Ovary (tissue), 7 donors: ENCODE measurements at regions not wholly inside any gene's neighbourhood (a gene's known extent, or its start where the extent isn't known, plus 50 kb on each side); places are given as distances from the start of the nearest gene placed in this dataset.

ENCODE experiments used
- DNase-seq, 5 donors: peaks; one replicate each; pipeline ENCODE4 v3.0.0-alpha.2; 2019 to 2020
- H3K27ac ChIP-seq, 2 donors: fragments of 200-600 bp; one replicate each; pipeline versions ENCODE4 v1.5.1 to v1.8.0; 2019 to 2022
- H3K27me3 ChIP-seq: fragments of 200-600 bp; one replicate; pipeline ENCODE4 v1.8.0; 2022
- H3K36me3 ChIP-seq: fragments of 200-600 bp; sonication (generic); one replicate; pipeline ENCODE4 v1.5.1; 2019
- H3K4me1 ChIP-seq: one replicate; pipeline ENCODE4 v1.8.1; 2013; ENCODE audit warnings: mild to moderate bottlenecking, moderate library complexity; ENCODE audit not compliant: insufficient read depth
- H3K4me3 ChIP-seq: fragments of 200-600 bp; sonication (generic); one replicate; pipeline ENCODE4 v1.5.1; 2017
- H3K9me3 ChIP-seq, 2 donors: fragments of 200-600 bp in 1 of 2; sonication (generic) in 1 of 2; one replicate each; pipeline versions ENCODE4 v1.5.1 to v1.8.1; 2013 to 2019; ENCODE audit warnings: mild to moderate bottlenecking in 1 of 2, moderate library complexity in 1 of 2
- EP300 ChIP-seq: sonication (generic); formaldehyde crosslinking; IDR thresholded peaks from one replicate; pipeline ENCODE4 v1.6.1; 2017; ENCODE audit warnings: antibody characterized with exemption
- POLR2A ChIP-seq: fragments of 450-650 bp; IDR thresholded peaks from one replicate; pipeline ENCODE4 v1.6.1; 2017; ENCODE audit warnings: antibody characterized with exemption, mild to moderate bottlenecking, moderate library complexity
- WGBS, 3 donors: extraction: QIAGEN DNeasy Blood & Tissue Kit in 1 of 3; methylation state at CpG; one replicate each; pipeline versions ENCODE4 v1.1.5 to v1.1.7; 2013 to 2017; 5-methylcytosine and 5-hydroxymethylcytosine counted together
- intact Hi-C, 4 donors: fragments of 100-400 bp; cut with DNase I; formaldehyde crosslinking; loops; one replicate each; pipeline versions ENCODE4 v1.11.0 to v1.15.1; 2022 to 2023
- TF ChIP-seq, protein P1 (sequence below), 3 donors: fragments of 450-650 bp in 2 of 3; fragments of 200-600 bp in 1 of 3; IDR thresholded peaks; one replicate each; pipeline versions ENCODE4 v1.5.1 to v1.8.0; 2016 to 2022; ENCODE audit warnings: antibody characterized with exemption in 3 of 3, mild to moderate bottlenecking in 1 of 3
- donor health status: DM: no; HTN: no; CAD: no; lungs with moderate emphysema.
- donor health status: DM: no; HTN: no; CAD: no.
- donor health status: Bipolar disorder and iron deficiency.
- donor health status: DM: no; HTN: no; CAD: no.
- donor health status: DM: yes; HTN: yes; CAD: no.

DNA sequence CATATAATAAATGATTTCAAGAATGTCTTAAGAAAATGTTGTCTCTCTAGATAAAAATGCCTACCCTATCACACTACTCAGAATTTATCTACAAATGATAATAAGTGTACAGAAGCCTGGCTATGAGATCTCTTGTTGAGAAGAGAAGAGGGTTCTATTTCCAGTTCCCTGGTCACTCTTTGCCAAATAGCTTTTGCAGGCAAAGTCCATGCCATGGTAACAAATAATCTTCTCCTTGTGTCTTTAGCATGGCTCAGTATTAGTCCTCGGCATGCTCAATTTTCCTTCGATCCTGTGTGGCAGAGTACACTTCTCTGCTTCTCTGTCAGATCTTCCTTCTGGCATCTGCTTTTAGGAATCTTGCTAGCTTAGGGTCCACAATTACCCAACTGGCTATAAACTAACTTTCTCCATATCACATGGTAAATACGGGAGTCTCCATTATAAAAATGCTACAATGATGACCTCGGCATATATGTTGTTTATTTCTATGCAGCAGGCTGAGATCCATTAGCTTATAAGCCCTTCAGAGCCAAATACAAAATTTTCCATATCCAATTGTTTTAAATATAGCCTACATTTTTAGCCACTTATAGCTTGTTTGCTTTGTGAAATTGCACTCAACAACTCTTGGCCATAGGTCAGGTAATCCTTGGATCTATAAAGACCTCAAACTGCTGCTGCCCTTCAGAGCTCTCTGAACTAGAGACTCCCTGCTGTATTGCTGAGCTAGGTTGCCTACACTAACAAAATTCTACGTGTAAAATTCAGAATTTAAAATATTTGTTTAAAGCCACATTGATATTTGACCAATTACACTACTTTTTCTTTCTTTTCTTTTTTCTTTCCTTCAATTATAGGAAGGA, 157.5 kb downstream of the FSIP2 start:
- H3K9me3 ChIP-seq, result no peaks in the 10 kb centered on the region
- H3K4me3 ChIP-seq, result no peak overlapping the region
- no peaks in the 10 kb centered on the region for H3K4me1 ChIP-seq
- WGBS, 3 donors, result 85 to 90% (median 87%) methylated on average over 5 of the region's 5 CpGs
- no peaks in the 10 kb centered on the region for H3K36me3 ChIP-seq
- no peaks in the 10 kb centered on the region for H3K27me3 ChIP-seq
- no peak for DNase-seq
- intact Hi-C loops, result no loop called here
- no peak overlapping the region for H3K27ac ChIP-seq
- no peak for TF ChIP-seq POLR2A
- no peak for TF ChIP-seq EP300
- TF ChIP-seq, protein P1, sequence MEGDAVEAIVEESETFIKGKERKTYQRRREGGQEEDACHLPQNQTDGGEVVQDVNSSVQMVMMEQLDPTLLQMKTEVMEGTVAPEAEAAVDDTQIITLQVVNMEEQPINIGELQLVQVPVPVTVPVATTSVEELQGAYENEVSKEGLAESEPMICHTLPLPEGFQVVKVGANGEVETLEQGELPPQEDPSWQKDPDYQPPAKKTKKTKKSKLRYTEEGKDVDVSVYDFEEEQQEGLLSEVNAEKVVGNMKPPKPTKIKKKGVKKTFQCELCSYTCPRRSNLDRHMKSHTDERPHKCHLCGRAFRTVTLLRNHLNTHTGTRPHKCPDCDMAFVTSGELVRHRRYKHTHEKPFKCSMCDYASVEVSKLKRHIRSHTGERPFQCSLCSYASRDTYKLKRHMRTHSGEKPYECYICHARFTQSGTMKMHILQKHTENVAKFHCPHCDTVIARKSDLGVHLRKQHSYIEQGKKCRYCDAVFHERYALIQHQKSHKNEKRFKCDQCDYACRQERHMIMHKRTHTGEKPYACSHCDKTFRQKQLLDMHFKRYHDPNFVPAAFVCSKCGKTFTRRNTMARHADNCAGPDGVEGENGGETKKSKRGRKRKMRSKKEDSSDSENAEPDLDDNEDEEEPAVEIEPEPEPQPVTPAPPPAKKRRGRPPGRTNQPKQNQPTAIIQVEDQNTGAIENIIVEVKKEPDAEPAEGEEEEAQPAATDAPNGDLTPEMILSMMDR (IDR thresholded peaks at IDR 0.05), result no peak

- WGBS, 3 donors, result 94 to 97% (median 96%) methylated on average over 1 of the region's 1 CpG
- no peak for DNase-seq
- intact Hi-C loops, result no loop called here
- no peaks in the 10 kb centered on the region for H3K9me3 ChIP-seq
- H3K36me3 ChIP-seq, result no peaks in the 10 kb centered on the region
- no peaks in the 10 kb centered on the region for H3K27me3 ChIP-seq
- no peak overlapping the region for H3K27ac ChIP-seq
- no peaks in the 10 kb centered on the region for H3K4me1 ChIP-seq
- no peak overlapping the region for H3K4me3 ChIP-seq
- TF ChIP-seq, protein P1 (IDR thresholded peaks at IDR 0.05), result no peak
- TF ChIP-seq EP300 (no peak), POLR2A (no peak)
These were observed 160.8 kb downstream of the FSIP2 start for GRCh38 chr2:185899366-185899765.

DNA sequence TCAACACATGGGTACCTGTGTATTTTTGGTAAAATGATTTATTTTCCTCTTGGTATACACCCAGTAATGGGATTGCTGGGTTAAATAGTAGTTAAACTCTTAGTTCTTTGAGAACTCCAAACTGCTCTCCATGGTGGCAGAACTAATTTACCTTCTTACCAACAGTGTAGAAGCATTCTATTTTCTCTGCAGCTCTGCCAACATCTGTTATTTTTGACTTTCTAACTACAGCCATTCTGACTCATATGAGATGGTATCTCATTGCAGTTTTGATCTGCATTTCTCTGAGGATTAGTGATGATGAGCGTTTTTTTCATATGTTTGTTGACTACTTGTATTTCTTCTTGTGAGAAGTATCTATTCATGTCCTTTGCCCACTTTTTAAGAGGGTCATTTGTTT, 180.6 kb downstream of the FSIP2 start:
- intact Hi-C loops, result no loop called here
- TF ChIP-seq POLR2A, result no peak
- no peak for TF ChIP-seq EP300
- TF ChIP-seq, protein P1 (IDR thresholded peaks at IDR 0.05), result no peak
- no peak overlapping the region for H3K27ac ChIP-seq
- no peaks in the 10 kb centered on the region for H3K9me3 ChIP-seq
- no peaks in the 10 kb centered on the region for H3K36me3 ChIP-seq
- H3K27me3 ChIP-seq, result no peaks in the 10 kb centered on the region
- 83 to 98% (median 94%) methylated on average over 1 of the region's 1 CpG for WGBS, 3 donors
- no peak overlapping the region for H3K4me3 ChIP-seq
- H3K4me1 ChIP-seq, result no peaks in the 10 kb centered on the region
- no peak for DNase-seq

DNA sequence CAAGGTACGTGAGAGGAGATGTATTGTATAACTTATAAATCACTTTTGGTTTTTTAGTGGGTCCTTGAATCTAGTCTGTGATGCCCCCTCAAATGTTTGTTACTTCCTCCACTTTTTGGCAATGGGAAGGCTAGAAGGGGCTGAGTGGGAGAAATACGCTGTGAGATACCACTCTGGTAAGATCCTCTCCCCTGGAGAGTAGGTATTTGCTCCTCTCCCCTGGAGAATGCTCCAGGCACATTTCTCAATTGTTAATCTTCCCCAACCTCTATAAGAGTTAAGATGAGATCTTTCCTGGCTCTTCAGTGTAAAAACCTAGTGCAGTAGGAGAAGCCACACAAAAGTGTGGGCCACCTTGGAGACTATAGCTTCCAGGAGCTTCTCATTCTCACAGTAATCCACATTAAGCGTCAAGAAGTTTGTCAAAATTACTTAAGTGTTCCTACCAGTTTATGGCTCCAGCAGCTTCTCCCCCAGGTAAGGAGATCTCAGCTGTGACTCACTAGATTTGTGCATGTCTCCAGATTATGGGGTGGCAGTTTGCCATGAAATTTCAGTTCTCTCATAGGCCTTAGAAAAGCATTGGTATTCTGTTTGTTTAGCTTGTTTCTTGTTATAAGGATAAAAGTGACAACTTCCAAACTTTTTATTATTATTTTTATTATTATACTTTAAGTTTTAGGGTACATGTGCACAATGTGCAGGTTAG, 182.6 kb downstream of the FSIP2 start:
- no peak for TF ChIP-seq EP300
- TF ChIP-seq, protein P1 (IDR thresholded peaks at IDR 0.05), result no peak
- no peak for TF ChIP-seq POLR2A
- H3K4me3 ChIP-seq, result no peak overlapping the region
- no peaks in the 10 kb centered on the region for H3K27me3 ChIP-seq
- no peaks in the 10 kb centered on the region for H3K4me1 ChIP-seq
- no peaks in the 10 kb centered on the region for H3K36me3 ChIP-seq
- H3K27ac ChIP-seq, result no peak overlapping the region
- 97 to 100% (median 98%) methylated on average over 3 of the region's 3 CpGs for WGBS, 3 donors
- no peaks in the 10 kb centered on the region for H3K9me3 ChIP-seq
- intact Hi-C loops, result no loop called here
- DNase-seq, result no peak
